SU-DHL-6 (cell line): ENCODE measurements at regions not wholly inside any gene's neighbourhood (a gene's known extent, or its start where the extent isn't known, plus 50 kb on each side); places are given as distances from the start of the nearest gene placed in this dataset.

ENCODE experiments used
- H2AFZ ChIP-seq: fragments of 200-600 bp; sonication (generic); 2 replicates; pipeline ENCODE4 v1.6.1; 2014; ENCODE audit warnings: low read depth, mild to moderate bottlenecking, moderate library complexity, mixed read lengths, antibody characterized with exemption, low read length; ENCODE audit not compliant: severe bottlenecking
- H3F3A ChIP-seq: fragments of 200-600 bp; shearing (Covaris generic); 2 replicates; pipeline ENCODE4 v1.6.0; 2016; ENCODE audit warnings: antibody characterized with exemption, mild to moderate bottlenecking; ENCODE audit not compliant: insufficient read depth
- H3K27ac ChIP-seq: fragments of 200-600 bp; sonication (generic); 2 replicates; pipeline ENCODE4 v1.5.1; 2016; ENCODE audit warnings: low read depth, mild to moderate bottlenecking, low read length, moderate library complexity, mixed read lengths
- H3K27me3 ChIP-seq: fragments of 200-600 bp; sonication (generic), shearing (Covaris generic); 2 replicates; pipeline ENCODE4 v1.6.0; 2014; ENCODE audit warnings: mild to moderate bottlenecking, low read length
- H3K36me3 ChIP-seq: fragments of 200-600 bp; sonication (generic); 2 replicates; pipeline ENCODE4 v1.6.1; 2014; ENCODE audit warnings: mild to moderate bottlenecking, low read length, mixed read lengths
- H3K4me2 ChIP-seq: fragments of 300-600, 200-600 bp; shearing (Covaris generic), sonication (generic); 2 replicates; pipeline ENCODE4 v1.6.0; 2014; ENCODE audit warnings: low read length, low read depth, mild to moderate bottlenecking; ENCODE audit not compliant: poor library complexity, severe bottlenecking
- H3K4me3 ChIP-seq: fragments of 200-600 bp; sonication (generic); 2 replicates; pipeline ENCODE4 v1.5.1; 2014; ENCODE audit warnings: antibody characterized with exemption, low read length, mild to moderate bottlenecking, mixed read lengths; ENCODE audit not compliant: insufficient read depth, poor library complexity, severe bottlenecking
- H3K79me2 ChIP-seq: fragments of 200-600 bp; sonication (generic); 2 replicates; pipeline ENCODE4 v1.6.1; 2014; ENCODE audit warnings: mild to moderate bottlenecking, low read length, moderate library complexity; ENCODE audit not compliant: insufficient read depth
- H3K9ac ChIP-seq: fragments of 200-600 bp; sonication (generic); 2 replicates; pipeline ENCODE4 v1.7.0; 2014; ENCODE audit warnings: mild to moderate bottlenecking, low read length
- H3K9me2 ChIP-seq: fragments of 200-600 bp; sonication (generic); replicated peaks from 2 replicates; pipeline ENCODE4 v1.6.1; 2014; ENCODE audit warnings: low read length; ENCODE audit not compliant: insufficient read depth
- H3K9me3 ChIP-seq: fragments of 200-600 bp; sonication (generic); 2 replicates; pipeline ENCODE4 v1.6.1; 2014; ENCODE audit warnings: low read length, mixed read lengths; ENCODE audit not compliant: insufficient read depth
- H4K20me1 ChIP-seq: fragments of 200-600 bp; sonication (generic); 2 replicates; pipeline ENCODE4 v1.6.1; 2014; ENCODE audit warnings: low read depth, mild to moderate bottlenecking, antibody characterized with exemption, low read length, moderate library complexity, mixed read lengths
- CTCF ChIP-seq: fragments of 200-600 bp; sonication (generic); IDR thresholded peaks from one replicate; pipeline ENCODE4 v1.5.1; 2017; ENCODE audit warnings: antibody characterized with exemption, mild to moderate bottlenecking, low read length, moderate library complexity; ENCODE audit not compliant: insufficient read depth, poor library complexity, severe bottlenecking
- EZH2phosphoT487 ChIP-seq: fragments of 200-600 bp; sonication (generic), shearing (Covaris generic); conservative IDR thresholded peaks from 2 replicates; pipeline ENCODE4 v1.6.1; 2018; ENCODE audit warnings: mild to moderate bottlenecking, antibody characterized with exemption, low read length, moderate library complexity, mixed read lengths

GRCh38 chr9:16046713-16047112 lies 493.9 kb downstream of the CCDC171 start:
- H3K9me3 ChIP-seq = no peaks in the 10 kb centered on the region
- no peak overlapping the region for H3K27ac ChIP-seq
- H3K9me2 ChIP-seq = no peaks in the 10 kb centered on the region
- no peaks in the 10 kb centered on the region for H3K27me3 ChIP-seq
- H3K9ac ChIP-seq = no peak overlapping the region
- no peaks in the 10 kb centered on the region for H3F3A ChIP-seq
- H3K4me3 ChIP-seq = no peak overlapping the region
- H3K36me3 ChIP-seq = no peaks in the 10 kb centered on the region
- H2AFZ ChIP-seq = no peak overlapping the region
- TF ChIP-seq EZH2phosphoT487 (no peak), CTCF (no peak)
- no peaks in the 10 kb centered on the region for H4K20me1 ChIP-seq
- no peaks in the 10 kb centered on the region for H3K79me2 ChIP-seq
- H3K4me2 ChIP-seq = no peak overlapping the region

- Histone ChIP-seq H3K9me3 (no peaks in the 10 kb centered on the region), H3K4me2 (no peak overlapping the region), H3K27me3 (no peaks in the 10 kb centered on the region), H3K79me2 (no peaks in the 10 kb centered on the region), H3K4me3 (no peak overlapping the region), H3F3A (no peaks in the 10 kb centered on the region), H3K27ac (no peak overlapping the region), H3K36me3 (no peaks in the 10 kb centered on the region), H3K9me2 (no peaks in the 10 kb centered on the region), H3K9ac (no peak overlapping the region), H2AFZ (no peak overlapping the region), H4K20me1 (no peaks in the 10 kb centered on the region)
- TF ChIP-seq EZH2phosphoT487 (no peak), CTCF (no peak)
Observed at GRCh38 chr9:16048129-16048528, 495.3 kb downstream of the CCDC171 start.

GRCh38 chr9:16052146-16052545 lies 499.3 kb downstream of the CCDC171 start:
- H3K4me2 ChIP-seq = no peak overlapping the region
- no peaks in the 10 kb centered on the region for H3F3A ChIP-seq
- no peak overlapping the region for H2AFZ ChIP-seq
- H3K4me3 ChIP-seq = no peak overlapping the region
- H3K9ac ChIP-seq = no peak overlapping the region
- no peak for TF ChIP-seq EZH2phosphoT487
- TF ChIP-seq CTCF = no peak
- H4K20me1 ChIP-seq = no peaks in the 10 kb centered on the region
- H3K36me3 ChIP-seq = no peaks in the 10 kb centered on the region
- no peaks in the 10 kb centered on the region for H3K27me3 ChIP-seq
- no peaks in the 10 kb centered on the region for H3K9me2 ChIP-seq
- H3K9me3 ChIP-seq = no peaks in the 10 kb centered on the region
- H3K27ac ChIP-seq = no peak overlapping the region
- H3K79me2 ChIP-seq = no peaks in the 10 kb centered on the region
